Skin of body (tissue), 1 donor: ENCODE measurements at regions not wholly inside any gene's neighbourhood (a gene's known extent, or its start where the extent isn't known, plus 50 kb on each side); places are given as distances from the start of the nearest gene placed in this dataset.

Experiments
- DNase-seq: peaks from one replicate; lab custom pipeline; 2025; lab: John Stamatoyannopoulos, UW

GRCh38 chr4:157792716-157793115 lies 380.1 kb downstream of the GASK1B start:
- no peak for DNase-seq

- no peak for DNase-seq
Observed at GRCh38 chr4:157791236-157791635, 381.6 kb downstream of the GASK1B start.

- no peak for DNase-seq
Observed at GRCh38 chr4:157787618-157788017, 385.2 kb downstream of the GASK1B start.

GRCh38 chr4:157781361-157781760 lies 391.5 kb downstream of the GASK1B start:
- no peak for DNase-seq

GRCh38 chr4:157779081-157779480 lies 393.7 kb downstream of the GASK1B start:
- no peak for DNase-seq

- no peak for DNase-seq
Observed at GRCh38 chr4:157776930-157777528, 395.8 kb downstream of the GASK1B start.

GRCh38 chr4:157775971-157776370 lies 396.9 kb downstream of the GASK1B start:
- DNase-seq = no peak

GRCh38 chr4:157772907-157773306 lies 399.9 kb downstream of the GASK1B start:
- DNase-seq = no peak

GRCh38 chr4:157768419-157768818 lies 404.4 kb downstream of the GASK1B start:
- DNase-seq = no peak

GRCh38 chr4:157763490-157763889 lies 409.3 kb downstream of the GASK1B start:
- DNase-seq = no peak

GRCh38 chr4:157754410-157754809 lies 418.4 kb downstream of the GASK1B start:
- no peak for DNase-seq

- no peak for DNase-seq
Observed at GRCh38 chr4:157751631-157752030, 421.2 kb downstream of the GASK1B start.

- DNase-seq = no peak
Observed at GRCh38 chr4:157741642-157742041, 431.2 kb downstream of the GASK1B start.

GRCh38 chr4:157739242-157739641 lies 433.6 kb downstream of the GASK1B start:
- DNase-seq = no peak

- DNase-seq = no peak
Observed at GRCh38 chr4:157728215-157728614, 444.6 kb downstream of the GASK1B start.

- DNase-seq = no peak
Observed at GRCh38 chr4:157727163-157727562, 445.7 kb downstream of the GASK1B start.

GRCh38 chr4:157722146-157722545 lies 450.7 kb downstream of the GASK1B start:
- no peak for DNase-seq

GRCh38 chr4:157713342-157713741 lies 459.5 kb downstream of the GASK1B start:
- DNase-seq = no peak

GRCh38 chr4:157706155-157706554 lies 466.7 kb downstream of the GASK1B start:
- DNase-seq = no peak

- DNase-seq = no peak
Observed at GRCh38 chr4:157702831-157703230, 470.0 kb downstream of the GASK1B start.

- DNase-seq = no peak
Observed at GRCh38 chr4:157701695-157701994, 471.2 kb downstream of the GASK1B start.

GRCh38 chr4:157700898-157701694 lies 471.7 kb downstream of the GASK1B start:
- peak; percentile 44 for DNase-seq

- DNase-seq = no peak
Observed at GRCh38 chr4:157689476-157689875, 468.9 kb downstream of the GRIA2 start.
